Muscle layer of duodenum (tissue), 2 donors: ENCODE measurements at regions not wholly inside any gene's neighbourhood (a gene's known extent, or its start where the extent isn't known, plus 50 kb on each side); places are given as distances from the start of the nearest gene placed in this dataset.

Source experiments
- H3K27ac ChIP-seq: one replicate; pipeline ENCODE4 v1.7.0; 2013; ENCODE audit warnings: mild to moderate bottlenecking, low read length
- H3K27me3 ChIP-seq: one replicate; pipeline ENCODE4 v1.7.0; 2013; ENCODE audit warnings: low read depth, mild to moderate bottlenecking, control low read depth, low read length
- H3K36me3 ChIP-seq, 2 donors: one replicate each; pipeline ENCODE4 v1.7.0; 2013; ENCODE audit warnings: low read length in 2 of 2, control low read depth in 1 of 2, mild to moderate bottlenecking in 1 of 2; ENCODE audit not compliant: insufficient read depth in 2 of 2, control insufficient read depth in 1 of 2
- H3K4me1 ChIP-seq, 2 donors: one replicate each; pipeline ENCODE4 v1.7.0; 2013; ENCODE audit warnings: low read length in 2 of 2, mild to moderate bottlenecking in 2 of 2, control low read depth in 1 of 2, moderate library complexity in 1 of 2; ENCODE audit not compliant: insufficient read depth in 2 of 2, control insufficient read depth in 1 of 2
- H3K4me3 ChIP-seq, 2 donors: one replicate each; pipeline ENCODE4 v1.7.0; 2013; ENCODE audit warnings: low read length in 2 of 2, low read depth in 1 of 2, mild to moderate bottlenecking in 1 of 2
- H3K9me3 ChIP-seq, 2 donors: one replicate each; pipeline ENCODE4 v1.7.0; 2013; ENCODE audit warnings: low read length in 2 of 2, control low read depth in 1 of 2, mild to moderate bottlenecking in 1 of 2; ENCODE audit not compliant: control insufficient read depth in 1 of 2
- donor health status: healthy.

DNA sequence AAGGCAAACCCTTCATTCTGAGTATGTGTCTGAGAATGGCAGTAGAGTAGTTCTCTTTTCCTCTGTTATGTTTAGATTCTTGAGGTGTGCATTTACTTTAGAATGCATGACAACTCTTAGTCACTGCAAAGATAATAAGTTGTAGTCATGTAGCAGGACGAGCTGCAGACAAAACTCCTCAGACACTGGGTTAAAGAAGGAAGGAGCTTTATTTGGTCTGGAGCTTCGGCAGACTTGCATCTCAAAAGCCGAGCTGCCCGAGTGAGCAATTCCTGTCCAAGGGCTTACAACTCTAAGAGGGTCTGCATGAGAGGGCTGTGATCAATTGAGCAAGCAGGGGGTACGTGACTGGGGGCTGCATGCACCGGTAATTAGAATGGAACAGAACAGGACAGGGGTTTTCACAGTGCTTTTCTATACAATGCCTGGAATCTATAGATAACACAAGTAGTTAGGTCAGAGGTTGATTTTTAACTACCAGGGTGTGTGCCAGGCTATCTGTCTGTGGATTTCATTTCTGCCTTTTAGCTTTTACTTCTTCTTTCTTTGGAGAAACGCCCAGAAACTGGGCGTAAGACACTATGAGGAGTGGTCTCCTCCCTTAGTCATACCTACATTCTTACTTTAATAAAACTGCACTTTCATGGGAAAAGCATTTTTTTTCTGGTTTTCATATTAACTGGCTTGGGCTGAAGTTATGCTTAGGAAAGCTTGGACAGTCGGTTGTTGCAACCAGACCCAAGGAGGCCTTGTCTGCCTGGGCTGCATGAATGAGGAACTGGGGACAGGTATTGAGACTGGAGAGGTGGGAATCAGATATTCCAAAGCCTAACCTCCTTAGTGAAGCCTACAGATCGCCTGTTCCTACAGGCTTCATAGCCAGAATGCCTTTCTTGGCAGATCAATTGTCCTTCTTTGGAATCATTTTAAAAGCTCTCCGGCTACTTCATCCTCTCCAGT is 115.1 kb downstream of the RHOU start:
- Histone ChIP-seq H3K4me3 (no peak overlapping the region), H3K27me3 (no peaks in the 10 kb centered on the region), H3K4me1 (peaks cover 0 to 3% of the 10 kb centered on the region in 2 donors), H3K27ac (peak overlapping the region; percentile 52), H3K9me3 (no peaks in the 10 kb centered on the region), H3K36me3 (no peaks in the 10 kb centered on the region)

DNA sequence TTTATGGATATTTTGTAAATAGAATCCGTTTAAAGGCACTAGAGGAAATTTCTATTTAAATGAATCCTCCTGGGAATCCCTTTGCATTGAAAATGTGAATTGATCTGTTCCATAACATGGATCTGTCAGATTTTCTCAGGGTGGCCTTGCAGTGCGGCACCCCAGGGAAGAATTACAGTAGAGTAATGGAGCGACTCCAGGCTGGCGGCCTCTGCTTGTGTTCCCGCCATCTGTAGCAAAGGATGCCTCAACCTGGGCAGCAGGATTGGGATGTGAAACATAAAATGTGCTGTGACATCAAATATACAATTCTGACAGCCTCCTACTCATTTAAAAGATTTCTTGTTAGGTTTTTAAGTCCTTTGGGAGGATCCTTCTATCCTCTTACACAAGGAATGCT is 115.9 kb downstream of the RHOU start:
- peaks cover 0 to 3% of the 10 kb centered on the region in 2 donors for H3K4me1 ChIP-seq
- H3K4me3 ChIP-seq = no peak overlapping the region
- no peak overlapping the region for H3K27ac ChIP-seq
- no peaks in the 10 kb centered on the region for H3K27me3 ChIP-seq
- H3K9me3 ChIP-seq = no peaks in the 10 kb centered on the region
- H3K36me3 ChIP-seq = no peaks in the 10 kb centered on the region

- H3K27ac ChIP-seq = no peak overlapping the region
- no peaks in the 10 kb centered on the region for H3K36me3 ChIP-seq
- H3K27me3 ChIP-seq = no peaks in the 10 kb centered on the region
- H3K4me3 ChIP-seq = no peak overlapping the region
- peaks cover 0 to 3% of the 10 kb centered on the region in 2 donors for H3K4me1 ChIP-seq
- H3K9me3 ChIP-seq = no peaks in the 10 kb centered on the region
Observed at GRCh38 chr1:228851618-228852017, 116.3 kb downstream of the RHOU start.

DNA sequence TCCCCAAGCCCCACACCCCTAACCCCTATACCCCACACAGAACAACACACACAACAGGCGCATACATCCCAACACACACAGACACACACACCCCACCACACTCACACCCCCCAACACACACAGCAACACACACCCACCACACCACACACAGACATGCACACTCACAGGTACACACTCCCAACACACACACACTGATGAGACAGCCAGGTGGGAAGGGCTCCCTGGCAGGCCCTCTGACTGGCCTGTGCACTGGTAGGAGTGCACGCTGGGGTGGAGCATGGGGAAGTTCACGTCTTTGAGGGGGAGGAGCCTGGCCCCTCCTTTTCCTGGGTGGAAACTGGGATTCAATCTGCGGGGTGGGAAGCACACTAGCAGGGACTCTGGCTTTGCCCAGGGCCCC is 116.7 kb downstream of the RHOU start:
- H3K4me3 ChIP-seq = no peak overlapping the region
- H3K27me3 ChIP-seq = no peaks in the 10 kb centered on the region
- H3K27ac ChIP-seq = no peak overlapping the region
- H3K4me1 ChIP-seq = peaks cover 0 to 3% of the 10 kb centered on the region in 2 donors
- H3K36me3 ChIP-seq = no peaks in the 10 kb centered on the region
- no peaks in the 10 kb centered on the region for H3K9me3 ChIP-seq

GRCh38 chr1:228852511-228853088 is 117.3 kb downstream of the RHOU start:
- Histone ChIP-seq H3K4me1 (peaks cover 0 to 3% of the 10 kb centered on the region in 2 donors), H3K4me3 (no peak overlapping the region), H3K9me3 (no peaks in the 10 kb centered on the region), H3K36me3 (no peaks in the 10 kb centered on the region), H3K27ac (no peak overlapping the region), H3K27me3 (no peaks in the 10 kb centered on the region)

DNA sequence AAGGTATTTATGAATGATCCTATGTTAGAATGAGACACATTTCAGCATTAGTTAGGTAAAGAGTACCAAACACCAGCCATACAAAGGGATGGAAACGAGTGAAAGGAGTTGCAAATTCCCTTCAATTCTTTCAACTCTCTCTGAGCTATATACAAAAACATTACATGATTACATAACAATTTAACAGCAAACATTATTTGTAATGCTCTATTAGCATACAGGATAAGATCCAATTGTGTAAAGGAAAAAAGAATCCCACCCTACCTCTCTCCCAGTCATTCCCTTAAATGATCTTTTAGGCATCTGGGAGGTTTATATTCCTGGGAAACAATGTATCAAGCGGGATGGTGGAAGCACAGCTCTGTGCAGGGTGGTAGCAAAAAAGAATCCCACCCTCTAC is 117.9 kb downstream of the RHOU start:
- Histone ChIP-seq H3K36me3 (no peaks in the 10 kb centered on the region), H3K27ac (no peak overlapping the region), H3K27me3 (no peaks in the 10 kb centered on the region), H3K4me3 (no peak overlapping the region), H3K9me3 (no peaks in the 10 kb centered on the region), H3K4me1 (peaks cover 0 to 3% of the 10 kb centered on the region in 2 donors)

GRCh38 chr1:228853637-228854036 is 118.4 kb downstream of the RHOU start:
- Histone ChIP-seq H3K9me3 (no peaks in the 10 kb centered on the region), H3K27me3 (no peaks in the 10 kb centered on the region), H3K4me1 (peaks cover 0 to 3% of the 10 kb centered on the region in 2 donors), H3K27ac (no peak overlapping the region), H3K36me3 (no peaks in the 10 kb centered on the region), H3K4me3 (no peak overlapping the region)

DNA sequence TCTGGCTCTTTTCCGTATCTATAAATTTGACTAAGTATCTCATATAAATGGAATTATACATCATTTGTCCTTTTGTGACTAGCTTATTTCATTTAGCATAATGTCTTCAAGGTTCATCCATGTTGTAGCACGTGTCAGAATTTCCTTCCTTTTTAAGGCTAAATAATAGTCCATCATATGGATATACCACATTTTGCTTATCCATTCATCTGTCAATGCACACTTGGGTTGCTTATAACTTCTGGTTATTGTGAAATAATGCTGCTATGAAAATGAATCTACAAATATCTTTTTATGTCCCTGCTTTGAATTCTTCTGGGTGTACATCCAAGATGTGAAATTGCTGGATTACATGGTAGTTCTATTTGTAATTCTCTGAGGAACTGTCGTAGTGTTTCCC is 119.6 kb downstream of the RHOU start:
- Histone ChIP-seq H3K27ac (no peak overlapping the region), H3K36me3 (no peaks in the 10 kb centered on the region), H3K9me3 (no peaks in the 10 kb centered on the region), H3K4me3 (no peak overlapping the region), H3K4me1 (peaks cover 0 to 3% of the 10 kb centered on the region in 2 donors), H3K27me3 (no peaks in the 10 kb centered on the region)

- Histone ChIP-seq H3K36me3 (no peaks in the 10 kb centered on the region), H3K9me3 (no peaks in the 10 kb centered on the region), H3K4me3 (no peak overlapping the region), H3K27me3 (no peaks in the 10 kb centered on the region), H3K4me1 (peaks cover 7% of the 10 kb centered on the region in 2 donors), H3K27ac (no peak overlapping the region)
Observed at GRCh38 chr1:228857611-228858010, 122.3 kb downstream of the RHOU start.

DNA sequence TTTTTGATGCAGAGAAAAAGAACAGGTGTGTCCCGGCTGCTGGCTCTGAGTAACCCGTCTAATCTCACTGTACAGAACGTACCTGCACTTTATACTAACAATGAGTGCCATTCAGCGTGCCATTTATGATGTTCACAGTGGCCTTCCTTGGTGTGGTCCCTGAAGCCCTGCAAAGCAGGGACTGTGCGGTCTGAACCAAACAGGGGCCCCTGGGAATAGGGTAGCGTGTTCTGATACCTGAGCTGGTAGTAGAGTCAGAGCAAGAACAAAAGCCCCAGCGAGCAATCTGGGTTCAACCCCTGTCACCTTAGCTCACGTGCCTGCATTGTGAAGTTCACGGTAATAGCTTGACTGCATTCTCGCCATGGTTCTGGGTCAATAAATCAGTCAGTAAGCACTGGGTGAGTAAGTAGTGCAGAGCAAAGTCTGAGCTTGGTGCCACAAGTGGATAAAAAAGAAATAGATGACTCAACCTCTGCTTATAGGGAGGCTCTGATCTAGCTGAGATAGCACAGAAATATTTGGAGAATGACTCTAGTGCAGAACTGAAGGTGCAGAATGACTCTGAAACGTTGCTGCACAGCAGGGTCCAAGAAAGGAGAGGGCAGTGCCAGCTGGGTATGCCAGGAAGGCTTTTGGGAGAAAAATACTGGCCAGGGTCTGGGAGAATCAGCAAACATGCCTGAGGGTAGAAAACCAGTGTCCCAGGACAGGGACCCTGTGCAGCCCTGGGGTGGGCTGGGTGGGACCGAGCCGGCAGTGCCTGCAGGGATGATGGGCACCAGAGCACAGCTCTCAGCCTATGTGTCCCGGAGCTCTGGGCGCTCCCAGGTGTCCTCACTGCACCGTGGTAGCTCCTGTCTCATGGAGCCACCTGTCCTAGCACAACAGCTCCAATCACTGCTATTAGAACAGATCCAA is 125.9 kb downstream of the RHOU start:
- Histone ChIP-seq H3K36me3 (no peaks in the 10 kb centered on the region), H3K4me3 (no peak overlapping the region), H3K9me3 (no peaks in the 10 kb centered on the region), H3K27me3 (no peaks in the 10 kb centered on the region), H3K27ac (peak overlapping the region; percentile 54), H3K4me1 (peaks cover 7 to 14% of the 10 kb centered on the region in 2 donors)

GRCh38 chr1:228861832-228862180 is 126.5 kb downstream of the RHOU start:
- no peaks in the 10 kb centered on the region for H3K27me3 ChIP-seq
- H3K4me1 ChIP-seq = peaks cover 7 to 14% of the 10 kb centered on the region in 2 donors
- no peak overlapping the region for H3K4me3 ChIP-seq
- no peaks in the 10 kb centered on the region for H3K9me3 ChIP-seq
- H3K36me3 ChIP-seq = no peaks in the 10 kb centered on the region
- no peak overlapping the region for H3K27ac ChIP-seq
